GM21786 (cell line): ENCODE measurements at regions not wholly inside any gene's neighbourhood (a gene's known extent, or its start where the extent isn't known, plus 50 kb on each side); places are given as distances from the start of the nearest gene placed in this dataset.

Experiments
- ATAC-seq: cut with Tn5 transposase; IDR thresholded peaks from one replicate; pipeline ENCODE4 v1.9.1; 2021; ENCODE audit not compliant: unreplicated experiment

DNA sequence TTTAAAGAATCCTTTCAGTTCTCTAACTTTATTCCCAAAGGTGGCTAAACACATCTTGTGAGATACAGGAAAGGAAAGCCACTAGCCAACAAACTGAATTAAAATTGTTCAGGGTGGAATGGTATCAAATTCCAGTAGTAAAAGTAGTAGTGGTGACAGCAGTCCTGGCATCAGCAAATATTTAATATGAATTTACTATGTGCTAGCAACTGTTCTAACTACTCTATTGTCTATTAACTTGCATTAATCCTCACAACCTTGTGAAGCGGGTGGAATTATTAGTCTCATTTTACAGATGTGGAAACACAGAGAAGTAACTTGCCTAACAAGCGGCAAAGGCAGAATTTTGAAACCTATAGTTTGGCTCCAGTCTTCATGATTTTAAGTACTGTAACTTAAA, 130.1 kb downstream of the KLF12 start:
- no peak for ATAC-seq

GRCh38 chr13:74003374-74003773, 130.8 kb downstream of the KLF12 start:
- no peak for ATAC-seq

GRCh38 chr13:74000876-74001275, 133.3 kb downstream of the KLF12 start:
- no peak for ATAC-seq

DNA sequence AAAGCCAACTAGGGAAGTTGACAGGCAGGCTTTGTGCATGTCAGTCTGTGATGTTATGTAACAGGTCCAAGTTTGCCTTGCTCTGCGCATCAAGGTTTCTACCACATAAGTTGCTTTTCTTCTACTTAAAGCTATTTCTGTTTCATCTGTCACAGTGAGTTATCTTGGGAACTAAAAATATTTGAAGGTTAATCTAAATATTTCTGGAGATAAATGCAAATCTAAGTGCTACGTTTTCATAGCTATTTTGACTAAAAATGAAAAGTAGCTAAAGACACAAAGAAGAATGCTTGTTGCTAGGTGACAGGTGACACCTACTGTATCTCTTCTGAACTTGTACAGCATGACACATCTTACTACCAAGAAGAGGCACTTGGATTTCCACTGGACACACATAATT, 135.6 kb downstream of the KLF12 start:
- peak; percentile 70 for ATAC-seq

GRCh38 chr13:73997964-73998363, 136.2 kb downstream of the KLF12 start:
- no peak for ATAC-seq

GRCh38 chr13:73996569-73996968, 137.6 kb downstream of the KLF12 start:
- ATAC-seq, result no peak

- ATAC-seq, result no peak
Observed at GRCh38 chr13:73995736-73996135, 138.5 kb downstream of the KLF12 start.

- no peak for ATAC-seq
Observed at GRCh38 chr13:73993661-73994060, 140.5 kb downstream of the KLF12 start.

DNA sequence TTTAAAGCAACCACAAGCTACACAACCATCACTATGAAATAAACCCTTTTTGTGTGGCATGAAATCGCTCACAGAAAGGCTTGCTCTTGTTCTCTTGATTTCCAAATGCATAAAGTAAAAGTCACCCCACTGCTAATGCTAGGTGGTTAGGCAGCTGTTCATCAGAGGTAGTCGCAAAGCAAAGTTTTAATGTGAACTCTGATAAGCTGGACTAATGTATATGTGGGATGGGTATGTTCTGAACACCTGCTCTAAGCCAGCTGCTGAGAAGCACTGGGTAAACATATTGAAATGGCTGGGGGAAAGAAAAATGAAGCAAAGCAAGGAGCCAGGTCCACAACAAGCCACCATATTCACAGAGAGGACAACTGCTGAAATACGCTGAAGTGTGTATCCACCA, 142.3 kb downstream of the KLF12 start:
- ATAC-seq, result peak; percentile 15

GRCh38 chr13:73991384-73991783, 142.8 kb downstream of the KLF12 start:
- ATAC-seq, result peak; percentile 66

- no peak for ATAC-seq
Observed at GRCh38 chr13:73989244-73989843, 144.9 kb downstream of the KLF12 start.

DNA sequence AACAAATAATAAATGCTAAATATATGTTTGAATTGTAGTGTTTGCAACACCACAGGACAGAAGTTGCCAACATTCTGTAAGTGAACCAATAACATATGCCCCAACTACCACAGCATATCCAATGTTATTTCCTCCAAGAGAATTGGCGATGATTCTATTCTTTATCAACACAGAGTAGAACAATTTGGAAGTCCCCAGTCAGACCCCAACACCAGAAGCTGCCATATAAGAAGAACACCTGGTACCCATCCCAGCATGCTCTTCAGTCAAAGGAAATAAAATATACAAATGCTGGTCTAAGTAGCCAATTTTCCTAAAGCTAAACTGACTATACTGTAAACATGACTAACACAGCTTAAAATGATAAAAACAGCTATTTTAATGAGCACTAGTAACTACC, 145.7 kb downstream of the KLF12 start:
- no peak for ATAC-seq

GRCh38 chr13:73987618-73988017, 146.6 kb downstream of the KLF12 start:
- no peak for ATAC-seq

GRCh38 chr13:73985783-73986182, 148.4 kb downstream of the KLF12 start:
- ATAC-seq, result no peak

DNA sequence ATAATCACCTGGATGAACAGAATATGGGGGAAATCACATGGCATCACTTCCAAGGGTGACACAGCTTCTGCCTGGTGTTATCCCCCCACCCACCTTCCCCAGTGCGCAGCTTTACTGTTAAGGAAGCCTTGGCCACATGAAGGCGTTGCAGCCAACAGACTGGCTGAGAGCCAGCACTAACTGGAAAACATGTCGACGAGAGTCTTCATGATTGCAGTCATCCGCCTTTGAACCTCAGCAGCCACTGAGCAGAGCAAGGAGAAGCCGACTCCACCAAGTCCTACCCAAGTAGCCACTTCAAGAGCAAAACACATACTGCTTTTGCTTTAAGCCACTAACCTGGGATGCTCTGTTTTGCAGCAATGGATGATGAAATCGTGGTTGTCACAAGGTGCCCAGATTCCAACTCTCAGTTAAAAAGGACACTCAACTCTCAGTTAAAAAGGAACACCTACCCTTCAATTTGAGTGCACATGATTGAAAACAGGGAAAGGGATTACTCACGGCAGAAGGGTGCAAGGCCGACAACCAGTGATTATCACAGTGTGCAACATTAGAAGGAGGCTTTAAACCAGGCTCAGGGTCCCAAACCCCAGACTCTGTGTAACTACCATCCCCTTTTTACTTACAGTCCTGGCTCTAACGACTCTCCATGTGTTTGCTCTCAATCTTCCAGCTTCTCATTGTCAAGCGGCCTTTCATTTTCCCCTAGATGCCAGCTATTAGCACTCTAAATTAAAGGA, 149.1 kb downstream of the KLF12 start:
- no peak for ATAC-seq

- no peak for ATAC-seq
Observed at GRCh38 chr13:73984201-73984600, 150.0 kb downstream of the KLF12 start.

- no peak for ATAC-seq
Observed at GRCh38 chr13:73983109-73983508, 151.1 kb downstream of the KLF12 start.

GRCh38 chr13:73981595-73981994, 152.6 kb downstream of the KLF12 start:
- ATAC-seq, result no peak

DNA sequence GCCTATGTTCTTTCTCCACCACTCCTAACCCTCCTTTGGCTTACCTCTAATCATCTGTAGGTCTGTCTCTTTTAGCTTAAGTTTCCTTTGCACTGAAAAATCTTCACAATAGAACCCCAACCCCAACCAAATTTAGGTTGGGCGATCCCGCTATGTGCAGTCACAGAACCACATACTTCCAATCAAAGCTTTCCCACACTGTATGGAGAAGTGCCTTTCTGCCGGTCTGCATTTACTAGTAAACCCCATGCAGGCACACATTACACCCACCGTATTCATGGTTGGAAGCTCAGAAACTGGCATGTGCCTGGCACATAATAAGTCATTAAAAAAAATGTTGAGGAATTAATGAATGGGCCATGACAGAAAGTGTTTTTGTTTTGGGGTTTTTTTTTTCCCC, 158.4 kb downstream of the KLF12 start:
- no peak for ATAC-seq

- ATAC-seq, result no peak
Observed at GRCh38 chr13:73974051-73974450, 160.2 kb downstream of the KLF12 start.

- ATAC-seq, result no peak
Observed at GRCh38 chr13:73973156-73973555, 161.0 kb downstream of the KLF12 start.

DNA sequence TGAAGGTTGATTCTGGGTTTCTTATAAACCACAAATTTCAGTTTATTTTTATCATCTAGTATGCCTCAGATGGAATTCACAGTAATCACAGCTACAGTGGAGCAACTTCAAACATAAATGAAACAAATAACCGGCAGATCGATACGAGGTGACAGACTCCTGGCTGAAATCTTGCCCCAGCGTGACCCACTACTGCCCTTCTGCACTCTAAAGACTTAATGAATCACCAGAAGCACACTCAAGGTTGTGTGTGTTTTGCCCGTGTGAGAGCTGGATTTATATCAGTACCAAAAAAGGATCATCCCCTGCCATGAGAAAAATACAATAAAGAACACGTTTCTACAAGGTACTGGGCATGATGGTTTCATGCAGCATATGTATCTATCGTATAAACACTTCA, 161.7 kb downstream of the KLF12 start:
- ATAC-seq, result no peak

- no peak for ATAC-seq
Observed at GRCh38 chr13:73971481-73971880, 162.7 kb downstream of the KLF12 start.
